K562 (cell line): ENCODE measurements at regions not wholly inside any gene's neighbourhood (a gene's known extent, or its start where the extent isn't known, plus 50 kb on each side); places are given as distances from the start of the nearest gene placed in this dataset.

ENCODE experiments used
- ARID3A ChIP-seq: IDR thresholded peaks from 2 replicates; pipeline ENCODE4 v1.6.1; 2012; ENCODE audit warnings: low read depth, low read length, improper control_type of control experiment, borderline replicate concordance
- ATF7 ChIP-seq: fragments of 450-650 bp; IDR thresholded peaks from 2 replicates; pipeline ENCODE4 v1.7.1; 2014; ENCODE audit warnings: mild to moderate bottlenecking, moderate library complexity
- CCAR2 ChIP-seq: fragments of 200-400 bp; formaldehyde crosslinking; IDR thresholded peaks from 2 replicates; pipeline ENCODE4 v1.6.1; 2017; ENCODE audit warnings: mild to moderate bottlenecking, low read depth, low read length
- CHCHD3 ChIP-seq: fragments of 250-450 bp; sonication (Bioruptor Pico); IDR thresholded peaks from 2 replicates; pipeline ENCODE4 v2.1.2; 2022; ENCODE audit warnings: mild to moderate bottlenecking
- EP400 ChIP-seq: fragments of 450-650 bp; IDR thresholded peaks from 2 replicates; pipeline ENCODE4 v1.6.1; 2017; ENCODE audit warnings: antibody characterized with exemption, mild to moderate bottlenecking, moderate library complexity
- HLTF ChIP-seq: fragments of 450-650 bp; IDR thresholded peaks from 2 replicates; pipeline ENCODE4 v1.6.1; 2016
- ID3 ChIP-seq, 2 experiments: fragments of 250-450 bp in 1 of 2; fragments of 450-650 bp in 1 of 2; sonication (Bioruptor Pico) in 1 of 2; IDR thresholded peaks; 2 replicates each; pipeline versions ENCODE4 v1.6.1 to v1.8.0; 2016 to 2021; ENCODE audit warnings: mild to moderate bottlenecking in 2 of 2, moderate library complexity in 2 of 2, missing compliant biosample characterization in 1 of 2, missing genetic modification characterization in 1 of 2
- KDM2B ChIP-seq: fragments of 250-450 bp; sonication (Bioruptor Pico); IDR thresholded peaks from 2 replicates; pipeline ENCODE4 v1.8.0; 2021; ENCODE audit warnings: mild to moderate bottlenecking, moderate library complexity
- NKRF ChIP-seq: fragments of 450-650 bp; IDR thresholded peaks from 2 replicates; pipeline ENCODE4 v1.6.1; 2016; ENCODE audit warnings: borderline replicate concordance
- PCBP2 ChIP-seq: fragments of 200-400 bp; formaldehyde crosslinking; IDR thresholded peaks from 2 replicates; pipeline ENCODE4 v1.6.1; 2018; ENCODE audit warnings: low read length, low read depth, mild to moderate bottlenecking, moderate library complexity; ENCODE audit not compliant: poor library complexity, severe bottlenecking
- RCOR1 ChIP-seq, 2 experiments: IDR thresholded peaks; 2 replicates each; pipeline ENCODE4 v1.6.1; 2012; ENCODE audit warnings: low read depth in 2 of 2, low read length in 2 of 2, borderline replicate concordance in 1 of 2, improper control_type of control experiment in 1 of 2
- SMAD2 ChIP-seq: fragments of 150-350 bp; IDR thresholded peaks from 2 replicates; pipeline ENCODE4 v1.6.1; 2014; ENCODE audit warnings: low read depth, mild to moderate bottlenecking, low read length
- SNRNP70 ChIP-seq: fragments of 200-400 bp; formaldehyde crosslinking; optimal IDR thresholded peaks from 2 replicates; pipeline ENCODE3; 2017; ENCODE audit warnings: low read depth, low read length
- TRIM25 ChIP-seq: fragments of 450-650 bp; IDR thresholded peaks from 2 replicates; pipeline ENCODE4 v1.7.0; 2016; ENCODE audit warnings: borderline replicate concordance
- TF ChIP-seq, protein P1 (sequence below): conservative IDR thresholded peaks from 2 replicates; pipeline ENCODE4 v1.6.1; 2011; ENCODE audit warnings: low read depth, mild to moderate bottlenecking, low read length; ENCODE audit not compliant: control insufficient read depth
- TF ChIP-seq, protein P2 (sequence below), 2 experiments: IDR thresholded peaks in 1 of 2; conservative IDR thresholded peaks in 1 of 2; 2 replicates each; pipeline ENCODE4 v1.6.1; 2016; ENCODE audit warnings: low read depth in 2 of 2, mild to moderate bottlenecking in 1 of 2, missing compliant biosample characterization in 1 of 2, missing genetic modification characterization in 1 of 2, moderate library complexity in 1 of 2

DNA sequence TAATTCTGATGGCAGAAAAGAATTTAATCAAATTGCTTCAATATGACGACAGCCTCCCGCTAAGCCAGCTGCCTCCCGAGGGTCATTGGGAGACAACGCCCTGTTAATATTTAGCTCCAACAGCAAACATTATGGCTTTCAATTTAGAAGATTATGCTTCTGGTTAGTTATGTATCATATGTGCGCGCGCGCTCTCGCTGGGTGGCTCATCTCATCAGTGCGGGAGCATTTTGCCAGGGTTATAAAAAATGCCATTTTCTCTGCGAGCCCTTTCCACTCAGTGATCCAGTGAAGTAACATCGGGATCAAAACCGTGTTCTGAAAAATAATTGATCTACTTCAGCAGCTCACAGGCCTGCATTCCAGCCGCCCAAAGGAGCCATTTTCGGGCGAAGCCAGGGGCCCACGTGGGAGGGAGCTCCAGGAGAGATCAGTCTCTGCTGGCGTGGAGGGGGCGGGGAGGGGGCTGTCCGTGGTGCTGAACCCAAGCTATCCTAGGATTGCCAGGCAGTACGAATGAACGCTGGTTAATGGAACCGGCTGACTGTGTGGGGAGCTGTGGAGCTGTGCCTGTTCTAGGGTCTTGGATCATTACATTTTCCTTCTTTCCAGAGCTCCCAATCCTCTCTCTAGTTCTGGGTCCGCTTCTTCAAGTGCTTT is 219.1 kb upstream of the ZC3H12A start (continued):
- TF ChIP-seq, protein P1, sequence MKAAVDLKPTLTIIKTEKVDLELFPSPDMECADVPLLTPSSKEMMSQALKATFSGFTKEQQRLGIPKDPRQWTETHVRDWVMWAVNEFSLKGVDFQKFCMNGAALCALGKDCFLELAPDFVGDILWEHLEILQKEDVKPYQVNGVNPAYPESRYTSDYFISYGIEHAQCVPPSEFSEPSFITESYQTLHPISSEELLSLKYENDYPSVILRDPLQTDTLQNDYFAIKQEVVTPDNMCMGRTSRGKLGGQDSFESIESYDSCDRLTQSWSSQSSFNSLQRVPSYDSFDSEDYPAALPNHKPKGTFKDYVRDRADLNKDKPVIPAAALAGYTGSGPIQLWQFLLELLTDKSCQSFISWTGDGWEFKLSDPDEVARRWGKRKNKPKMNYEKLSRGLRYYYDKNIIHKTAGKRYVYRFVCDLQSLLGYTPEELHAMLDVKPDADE, result no peak
- TF ChIP-seq EP400 (no peak), NKRF (peak; percentile 36; the same call in 1 of the 2 replicates), SNRNP70 (no peak), CCAR2 (no peak), SMAD2 (no peak), ARID3A (no peak), HLTF (no peak), TRIM25 (no peak), RCOR1 (IDR thresholded peaks at IDR 0.05; ENCODE audit: borderline replicate concordance in 1 of 2, low read depth in 2 of 2, low read length in 2 of 2) (peak in 1 of 2 experiments; percentile 84; a peak in 2 of 4 replicates), CHCHD3 (CRISPR knock-in tag) (no peak), PCBP2 (no peak), ATF7 (no peak), KDM2B (CRISPR knock-in tag) (no peak), ID3 (CRISPR knock-in tag; IDR thresholded peaks at IDR 0.05) (no peak), ID3 (tag; IDR thresholded peaks at IDR 0.05) (no peak)
- TF ChIP-seq, protein P2, sequence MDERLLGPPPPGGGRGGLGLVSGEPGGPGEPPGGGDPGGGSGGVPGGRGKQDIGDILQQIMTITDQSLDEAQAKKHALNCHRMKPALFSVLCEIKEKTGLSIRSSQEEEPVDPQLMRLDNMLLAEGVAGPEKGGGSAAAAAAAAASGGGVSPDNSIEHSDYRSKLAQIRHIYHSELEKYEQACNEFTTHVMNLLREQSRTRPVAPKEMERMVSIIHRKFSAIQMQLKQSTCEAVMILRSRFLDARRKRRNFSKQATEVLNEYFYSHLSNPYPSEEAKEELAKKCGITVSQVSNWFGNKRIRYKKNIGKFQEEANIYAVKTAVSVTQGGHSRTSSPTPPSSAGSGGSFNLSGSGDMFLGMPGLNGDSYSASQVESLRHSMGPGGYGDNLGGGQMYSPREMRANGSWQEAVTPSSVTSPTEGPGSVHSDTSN (CRISPR knock-in tag; IDR thresholded peaks at IDR 0.05; ENCODE audit: low read depth), result no peak
- TF ChIP-seq, protein P2 (tag; conservative IDR thresholded peaks at IDR 0.05; ENCODE audit: low read depth), result no peak
